ENCODE measurements at regions not wholly inside any gene's neighbourhood (a gene's known extent, or its start where the extent isn't known, plus 50 kb on each side); places are given as distances from the start of the nearest gene placed in this dataset.

DNA sequence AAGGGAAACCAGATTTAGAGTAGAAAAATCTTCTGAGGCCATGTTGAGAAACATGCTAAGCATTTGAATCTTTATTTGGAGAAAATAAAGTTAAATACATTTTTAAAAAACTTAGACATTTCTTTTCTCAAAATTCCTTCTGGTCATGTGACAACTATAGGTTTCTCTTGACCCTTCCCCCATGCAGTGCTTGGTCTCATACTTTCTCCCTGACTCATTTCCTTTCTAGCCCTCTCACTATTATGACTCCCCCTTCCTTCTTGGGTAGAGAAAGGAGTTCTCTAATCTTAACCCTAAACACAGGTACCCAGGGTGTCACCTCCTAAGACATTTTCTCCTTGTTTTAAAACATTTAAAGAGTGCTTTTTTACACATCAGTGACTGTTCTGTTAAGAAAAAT lies 179.5 kb upstream of the TMEM106B start:
- TF ChIP-seq, protein P1, sequence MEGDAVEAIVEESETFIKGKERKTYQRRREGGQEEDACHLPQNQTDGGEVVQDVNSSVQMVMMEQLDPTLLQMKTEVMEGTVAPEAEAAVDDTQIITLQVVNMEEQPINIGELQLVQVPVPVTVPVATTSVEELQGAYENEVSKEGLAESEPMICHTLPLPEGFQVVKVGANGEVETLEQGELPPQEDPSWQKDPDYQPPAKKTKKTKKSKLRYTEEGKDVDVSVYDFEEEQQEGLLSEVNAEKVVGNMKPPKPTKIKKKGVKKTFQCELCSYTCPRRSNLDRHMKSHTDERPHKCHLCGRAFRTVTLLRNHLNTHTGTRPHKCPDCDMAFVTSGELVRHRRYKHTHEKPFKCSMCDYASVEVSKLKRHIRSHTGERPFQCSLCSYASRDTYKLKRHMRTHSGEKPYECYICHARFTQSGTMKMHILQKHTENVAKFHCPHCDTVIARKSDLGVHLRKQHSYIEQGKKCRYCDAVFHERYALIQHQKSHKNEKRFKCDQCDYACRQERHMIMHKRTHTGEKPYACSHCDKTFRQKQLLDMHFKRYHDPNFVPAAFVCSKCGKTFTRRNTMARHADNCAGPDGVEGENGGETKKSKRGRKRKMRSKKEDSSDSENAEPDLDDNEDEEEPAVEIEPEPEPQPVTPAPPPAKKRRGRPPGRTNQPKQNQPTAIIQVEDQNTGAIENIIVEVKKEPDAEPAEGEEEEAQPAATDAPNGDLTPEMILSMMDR (IDR thresholded peaks at IDR 0.05), result no peak
- no peak for TF ChIP-seq POLR2AphosphoS5 (IDR thresholded peaks at IDR 0.05)
